B cell (primary cell): ENCODE measurements at regions not wholly inside any gene's neighbourhood (a gene's known extent, or its start where the extent isn't known, plus 50 kb on each side); places are given as distances from the start of the nearest gene placed in this dataset.

ENCODE experiments used
- ATAC-seq: fragments of 200-7000 bp; cut with Tn5 transposase; one replicate; pipeline ENCODE4 v1.10.0; 2021; ENCODE audit warnings: low read depth, mild to moderate bottlenecking, moderate number of reproducible peaks, moderate library complexity
- CTCF ChIA-PET: fragments of 350-600 bp; sonication (Branson Sonifier 250); formaldehyde crosslinking; loops from one replicate; lab custom pipeline; 2021; ENCODE audit warnings: antibody characterized with exemption, inconsistent platforms; lab: Charles Lee
- POLR2A ChIA-PET: fragments of 350-600 bp; sonication (Branson Sonifier 250); formaldehyde crosslinking; loops from one replicate; lab custom pipeline; 2021; ENCODE audit warnings: antibody characterized with exemption; lab: Charles Lee
- DNase-seq: peaks from one replicate; pipeline ENCODE4 v3.0.0; 2013
- H2AFZ ChIP-seq: 2 replicates; pipeline ENCODE4 v1.6.1; 2012; ENCODE audit warnings: mild to moderate bottlenecking, low read depth, low read length; ENCODE audit not compliant: insufficient read depth, poor library complexity, severe bottlenecking
- H3K27ac ChIP-seq, 2 donors: 1 replicate in 1 of 2; 2 replicates in 1 of 2; pipeline ENCODE4 v1.5.1; 2012 to 2013; ENCODE audit warnings: low read length in 2 of 2, mild to moderate bottlenecking in 2 of 2, moderate library complexity in 1 of 2
- H3K27me3 ChIP-seq, 4 experiments: fragments of 200-600 bp in 1 of 4; sonication (generic) in 1 of 4; replicated peaks in 1 of 4; 1 replicate in 2 of 4; 2 replicates in 2 of 4; pipeline versions ENCODE4 v1.6.1 to v1.7.0; 2013 to 2016; ENCODE audit warnings: low read length in 3 of 4, mild to moderate bottlenecking in 2 of 4, mixed read lengths in 1 of 4, moderate library complexity in 1 of 4; ENCODE audit not compliant: insufficient read depth in 4 of 4, control insufficient read depth in 3 of 4; ENCODE audit errors: control extremely low read depth in 1 of 4
- H3K36me3 ChIP-seq, 2 experiments: replicated peaks in 1 of 2; 1 replicate in 1 of 2; 2 replicates in 1 of 2; pipeline versions ENCODE4 v1.6.1 to v1.7.1; 2013; ENCODE audit warnings: low read length in 1 of 2; ENCODE audit not compliant: insufficient read depth in 2 of 2, control insufficient read depth in 1 of 2; ENCODE audit errors: control extremely low read depth in 1 of 2, extremely low read depth in 1 of 2
- H3K4me1 ChIP-seq, 2 donors: fragments of 200-600 bp in 1 of 2; sonication (generic) in 1 of 2; 1 replicate in 1 of 2; 2 replicates in 1 of 2; pipeline versions ENCODE4 v1.5.1 to v1.6.1; 2013 to 2017; ENCODE audit warnings: low read length in 2 of 2; ENCODE audit not compliant: control insufficient read depth in 2 of 2, insufficient read depth in 2 of 2
- H3K4me2 ChIP-seq: replicated peaks from 2 replicates; pipeline ENCODE3; 2012; ENCODE audit warnings: mild to moderate bottlenecking, low read depth, low read length; ENCODE audit not compliant: poor library complexity, severe bottlenecking
- H3K4me3 ChIP-seq, 5 experiments: fragments of 200-600 bp in 1 of 5; sonication (generic) in 1 of 5; 1 replicate in 3 of 5; 2 replicates in 2 of 5; pipeline versions ENCODE4 v1.5.1 to v1.7.0; 2011 to 2016; ENCODE audit warnings: low read length in 4 of 5, mild to moderate bottlenecking in 4 of 5, low read depth in 2 of 5, control low read depth in 1 of 5, moderate library complexity in 1 of 5; ENCODE audit not compliant: insufficient read depth in 1 of 5; ENCODE audit errors: control extremely low read depth in 1 of 5, extremely low read depth in 1 of 5
- H3K79me2 ChIP-seq: fragments of 200-600 bp; sonication (generic); one replicate; pipeline ENCODE4 v1.6.0; 2016; ENCODE audit warnings: low read length; ENCODE audit not compliant: control insufficient read depth, insufficient read depth
- H3K9ac ChIP-seq: fragments of 200-600 bp; sonication (generic); 2 replicates; pipeline ENCODE4 v1.6.1; 2017; ENCODE audit warnings: mild to moderate bottlenecking, low read length, moderate library complexity
- H3K9me3 ChIP-seq, 3 donors: one replicate each; pipeline versions ENCODE4 v1.6.1 to v1.7.1; 2013; ENCODE audit warnings: low read length in 2 of 3; ENCODE audit not compliant: control insufficient read depth in 2 of 3, insufficient read depth in 1 of 3; ENCODE audit errors: control extremely low read depth in 1 of 3
- H4K20me1 ChIP-seq: 2 replicates; pipeline ENCODE4 v1.6.0; 2012; ENCODE audit warnings: mild to moderate bottlenecking, low read length; ENCODE audit not compliant: insufficient read depth, control insufficient read depth, poor library complexity, severe bottlenecking
- H3K27ac Mint-ChIP-seq: one replicate; pipeline ENCODE4 v1.8.0; 2021; ENCODE audit warnings: mixed read lengths
- H3K27me3 Mint-ChIP-seq: one replicate; pipeline ENCODE4 v1.8.0; 2021; ENCODE audit warnings: mixed read lengths
- H3K4me1 Mint-ChIP-seq: one replicate; pipeline ENCODE4 v1.8.0; 2021; ENCODE audit warnings: mixed read lengths
- H3K4me3 Mint-ChIP-seq: one replicate; pipeline ENCODE4 v1.8.0; 2021; ENCODE audit warnings: mixed read lengths
- H3K9me3 Mint-ChIP-seq: one replicate; pipeline ENCODE4 v1.8.0; 2022; ENCODE audit warnings: mixed read lengths; ENCODE audit not compliant: insufficient read depth
- EZH2 ChIP-seq: IDR thresholded peaks from 2 replicates; pipeline ENCODE4 v1.6.1; 2012; ENCODE audit warnings: borderline replicate concordance, low read depth, mild to moderate bottlenecking, moderate library complexity, low read length; ENCODE audit not compliant: insufficient read depth, poor library complexity, severe bottlenecking
- WGBS: methylation state at CpG from one replicate; pipeline ENCODE4 v1.1.5; 2013; ENCODE audit warnings: missing lambda C conversion rate; ENCODE audit not compliant: insufficient coverage; 5-methylcytosine and 5-hydroxymethylcytosine counted together
- intact Hi-C: fragments of 100-400 bp; cut with micrococcal nuclease; formaldehyde crosslinking; loops from one replicate; pipeline ENCODE4 v1.10.0; 2022
- TF ChIP-seq, protein P1 (sequence below): fragments of 200-600 bp; IDR thresholded peaks from one replicate; pipeline ENCODE4 v1.8.0; 2022; ENCODE audit warnings: antibody characterized with exemption, mild to moderate bottlenecking

DNA sequence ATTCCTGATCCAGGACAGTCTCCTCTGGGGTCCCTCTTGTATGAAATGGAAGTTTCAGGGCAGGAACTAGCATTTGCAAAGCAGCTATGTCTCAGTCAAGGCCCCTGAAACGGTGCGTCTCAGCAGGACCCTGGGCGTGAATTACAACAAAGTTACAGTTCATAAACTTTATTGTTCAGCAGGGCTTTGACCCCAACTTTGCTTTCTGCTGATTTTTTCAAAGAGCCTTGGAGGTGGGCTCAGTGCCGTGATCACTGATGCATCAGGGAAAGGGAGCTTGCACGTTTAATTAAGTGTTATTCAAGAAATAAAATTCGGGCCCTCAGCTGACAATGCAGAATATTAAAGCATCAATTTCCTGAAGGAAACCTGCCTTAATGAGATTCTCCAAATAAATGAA lies 260.1 kb upstream of the C16orf82 start:
- Histone ChIP-seq H3K79me2 (no peaks in the 10 kb centered on the region), H3K36me3 (no peaks in the 10 kb centered on the region), H3K27me3 (peaks cover 0 to 3% (median 0%) of the 10 kb centered on the region in 4 experiments), H3K4me3 (no peak overlapping the region), H4K20me1 (no peaks in the 10 kb centered on the region), H3K27ac (no peak overlapping the region), H3K9me3 (peaks cover 0 to 2% (median 0%) of the 10 kb centered on the region in 3 donors), H3K4me2 (no peak overlapping the region), H3K4me1 (no peaks in the 10 kb centered on the region), H2AFZ (no peak overlapping the region), H3K9ac (no peak overlapping the region)
- Mint-ChIP-seq H3K4me1 (no peaks in the 10 kb centered on the region), H3K4me3 (no peak overlapping the region), H3K9me3 (no peaks in the 10 kb centered on the region), H3K27ac (no peak overlapping the region), H3K27me3 (peaks cover 5% of the 10 kb centered on the region)
- ChIA-PET POLR2A (no interaction called here), CTCF (no interaction called here)
- TF ChIP-seq, protein P1, sequence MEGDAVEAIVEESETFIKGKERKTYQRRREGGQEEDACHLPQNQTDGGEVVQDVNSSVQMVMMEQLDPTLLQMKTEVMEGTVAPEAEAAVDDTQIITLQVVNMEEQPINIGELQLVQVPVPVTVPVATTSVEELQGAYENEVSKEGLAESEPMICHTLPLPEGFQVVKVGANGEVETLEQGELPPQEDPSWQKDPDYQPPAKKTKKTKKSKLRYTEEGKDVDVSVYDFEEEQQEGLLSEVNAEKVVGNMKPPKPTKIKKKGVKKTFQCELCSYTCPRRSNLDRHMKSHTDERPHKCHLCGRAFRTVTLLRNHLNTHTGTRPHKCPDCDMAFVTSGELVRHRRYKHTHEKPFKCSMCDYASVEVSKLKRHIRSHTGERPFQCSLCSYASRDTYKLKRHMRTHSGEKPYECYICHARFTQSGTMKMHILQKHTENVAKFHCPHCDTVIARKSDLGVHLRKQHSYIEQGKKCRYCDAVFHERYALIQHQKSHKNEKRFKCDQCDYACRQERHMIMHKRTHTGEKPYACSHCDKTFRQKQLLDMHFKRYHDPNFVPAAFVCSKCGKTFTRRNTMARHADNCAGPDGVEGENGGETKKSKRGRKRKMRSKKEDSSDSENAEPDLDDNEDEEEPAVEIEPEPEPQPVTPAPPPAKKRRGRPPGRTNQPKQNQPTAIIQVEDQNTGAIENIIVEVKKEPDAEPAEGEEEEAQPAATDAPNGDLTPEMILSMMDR, result no peak
- TF ChIP-seq EZH2, result no peak
- ATAC-seq (no peak), DNase-seq (no peak)
- 100% methylated on average over 3 of the region's 6 CpGs for WGBS
- intact Hi-C loops, result no loop called here

DNA sequence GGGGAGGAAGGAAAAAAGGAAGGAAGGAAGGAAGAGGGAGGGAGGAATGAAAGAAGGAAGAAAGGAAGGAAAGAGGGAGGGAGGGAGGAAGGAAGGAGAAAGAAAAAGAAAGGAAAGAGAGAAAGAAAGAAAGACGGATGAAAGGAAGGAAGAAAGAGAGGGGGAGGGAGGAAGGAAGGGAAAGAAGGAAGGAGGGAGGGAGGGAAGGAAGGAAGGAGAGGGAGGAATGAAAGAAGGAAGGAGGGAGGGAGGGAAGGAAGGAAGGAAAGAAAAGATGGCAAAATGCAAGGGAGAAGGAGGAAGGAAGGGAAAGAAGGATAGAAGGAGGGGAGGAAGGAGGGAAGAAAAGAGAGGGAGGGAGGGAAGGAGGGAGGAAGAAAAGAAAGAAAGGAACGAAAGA lies 257.3 kb upstream of the C16orf82 start:
- H3K4me3 Mint-ChIP-seq, result no peak overlapping the region
- H3K36me3 ChIP-seq, result no peaks in the 10 kb centered on the region
- H3K9me3 Mint-ChIP-seq, result no peaks in the 10 kb centered on the region
- no peak overlapping the region for H3K27ac Mint-ChIP-seq
- DNase-seq (no peak), ATAC-seq (no peak)
- no peak overlapping the region for H2AFZ ChIP-seq
- intact Hi-C loops, result no loop called here
- H3K27ac ChIP-seq, result no peak overlapping the region
- H3K9me3 ChIP-seq, result peaks cover 0 to 2% (median 0%) of the 10 kb centered on the region in 3 donors
- H3K4me1 ChIP-seq, result no peaks in the 10 kb centered on the region
- H3K27me3 ChIP-seq, result peaks cover 0 to 3% (median 0%) of the 10 kb centered on the region in 4 experiments
- peaks cover 5% of the 10 kb centered on the region for H3K27me3 Mint-ChIP-seq
- no peak overlapping the region for H3K4me3 ChIP-seq
- ChIA-PET POLR2A (no interaction called here), CTCF (no interaction called here)
- TF ChIP-seq EZH2, result no peak
- TF ChIP-seq, protein P1, result no peak
- H3K79me2 ChIP-seq, result no peaks in the 10 kb centered on the region
- no peaks in the 10 kb centered on the region for H3K4me1 Mint-ChIP-seq
- WGBS, result 48% methylated on average over 1 of the region's 2 CpGs
- no peak overlapping the region for H3K4me2 ChIP-seq
- H3K9ac ChIP-seq, result no peak overlapping the region
- H4K20me1 ChIP-seq, result no peaks in the 10 kb centered on the region
